22Rv1 (cell line): ENCODE measurements at regions not wholly inside any gene's neighbourhood (a gene's known extent, or its start where the extent isn't known, plus 50 kb on each side); places are given as distances from the start of the nearest gene placed in this dataset.

Experiments used
- ZFX ChIP-seq: fragments of 450-650 bp; IDR thresholded peaks from 2 replicates; pipeline ENCODE4 v1.6.1; 2017; ENCODE audit warnings: antibody characterized with exemption, borderline replicate concordance
- TF ChIP-seq, protein P1 (sequence below): fragments of 450-650 bp; IDR thresholded peaks from 2 replicates; pipeline ENCODE4 v1.5.1; 2017; ENCODE audit warnings: mild to moderate bottlenecking

DNA sequence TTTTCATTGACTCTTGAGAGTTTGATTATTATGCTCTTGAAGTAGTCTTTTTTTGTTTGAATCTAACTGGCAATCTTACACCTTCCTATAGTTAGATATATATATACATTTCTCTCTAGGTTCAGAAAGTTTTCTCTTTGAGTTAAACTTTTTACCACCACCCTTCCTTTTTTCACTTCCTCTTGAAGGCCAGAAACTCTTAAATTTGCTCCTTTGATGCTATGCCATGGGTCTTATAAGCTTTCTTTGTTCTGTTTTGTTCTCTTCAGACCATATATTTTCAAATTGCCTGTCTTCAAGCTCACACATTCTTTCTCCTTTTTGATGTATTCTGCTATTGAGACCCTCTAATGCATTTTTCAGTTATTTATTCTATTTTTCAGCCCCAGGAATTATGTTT lies 513.5 kb upstream of the CNTN5 start:
- TF ChIP-seq, protein P1, sequence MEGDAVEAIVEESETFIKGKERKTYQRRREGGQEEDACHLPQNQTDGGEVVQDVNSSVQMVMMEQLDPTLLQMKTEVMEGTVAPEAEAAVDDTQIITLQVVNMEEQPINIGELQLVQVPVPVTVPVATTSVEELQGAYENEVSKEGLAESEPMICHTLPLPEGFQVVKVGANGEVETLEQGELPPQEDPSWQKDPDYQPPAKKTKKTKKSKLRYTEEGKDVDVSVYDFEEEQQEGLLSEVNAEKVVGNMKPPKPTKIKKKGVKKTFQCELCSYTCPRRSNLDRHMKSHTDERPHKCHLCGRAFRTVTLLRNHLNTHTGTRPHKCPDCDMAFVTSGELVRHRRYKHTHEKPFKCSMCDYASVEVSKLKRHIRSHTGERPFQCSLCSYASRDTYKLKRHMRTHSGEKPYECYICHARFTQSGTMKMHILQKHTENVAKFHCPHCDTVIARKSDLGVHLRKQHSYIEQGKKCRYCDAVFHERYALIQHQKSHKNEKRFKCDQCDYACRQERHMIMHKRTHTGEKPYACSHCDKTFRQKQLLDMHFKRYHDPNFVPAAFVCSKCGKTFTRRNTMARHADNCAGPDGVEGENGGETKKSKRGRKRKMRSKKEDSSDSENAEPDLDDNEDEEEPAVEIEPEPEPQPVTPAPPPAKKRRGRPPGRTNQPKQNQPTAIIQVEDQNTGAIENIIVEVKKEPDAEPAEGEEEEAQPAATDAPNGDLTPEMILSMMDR = no peak
- TF ChIP-seq ZFX = no peak
